Left forelimb (tissue), 1 donor: ENCODE measurements at regions not wholly inside any gene's neighbourhood (a gene's known extent, or its start where the extent isn't known, plus 50 kb on each side); places are given as distances from the start of the nearest gene placed in this dataset.
"Not testable (repeated sequence)": the region's sequence is repeated elsewhere in the genome, so short reads cannot be mapped to it uniquely, and the experiment has no call there.

ENCODE experiments used
- DNase-seq: peaks from one replicate; pipeline ENCODE4 v3.0.0-alpha.2; 2018; ENCODE audit warnings: low spot score

- not testable (repeated sequence) for DNase-seq
Measured at GRCh38 chr5:43818394-43818793, 215.4 kb downstream of the NNT start.

- no peak for DNase-seq
Measured at GRCh38 chr5:43815497-43815896, 212.5 kb downstream of the NNT start.

GRCh38 chr5:43804723-43805122 lies 201.7 kb downstream of the NNT start:
- no peak for DNase-seq

- DNase-seq, result no peak
Measured at GRCh38 chr5:43804041-43804440, 201.1 kb downstream of the NNT start.

- DNase-seq, result no peak
Measured at GRCh38 chr5:43802651-43803050, 199.7 kb downstream of the NNT start.

GRCh38 chr5:43802119-43802518 lies 199.1 kb downstream of the NNT start:
- no peak for DNase-seq

GRCh38 chr5:43798740-43799139 lies 195.8 kb downstream of the NNT start:
- no peak for DNase-seq

GRCh38 chr5:43791880-43792279 lies 188.9 kb downstream of the NNT start:
- DNase-seq, result not testable (repeated sequence)

GRCh38 chr5:43785198-43785597 lies 182.2 kb downstream of the NNT start:
- no peak for DNase-seq

- no peak for DNase-seq
Measured at GRCh38 chr5:43780586-43780985, 177.6 kb downstream of the NNT start.

GRCh38 chr5:43774881-43775399 lies 172.0 kb downstream of the NNT start:
- DNase-seq, result no peak

GRCh38 chr5:43773478-43773844 lies 170.5 kb downstream of the NNT start:
- no peak for DNase-seq

- no peak for DNase-seq
Measured at GRCh38 chr5:43772764-43773477, 169.9 kb downstream of the NNT start.

GRCh38 chr5:43772458-43772763 lies 169.4 kb downstream of the NNT start:
- DNase-seq, result no peak

- DNase-seq, result no peak
Measured at GRCh38 chr5:43771611-43772031, 168.6 kb downstream of the NNT start.

- no peak for DNase-seq
Measured at GRCh38 chr5:43769571-43770355, 166.8 kb downstream of the NNT start.
